ENCODE measurements at regions not wholly inside any gene's neighbourhood (a gene's known extent, or its start where the extent isn't known, plus 50 kb on each side); places are given as distances from the start of the nearest gene placed in this dataset.

- TF ChIP-seq, protein P1, sequence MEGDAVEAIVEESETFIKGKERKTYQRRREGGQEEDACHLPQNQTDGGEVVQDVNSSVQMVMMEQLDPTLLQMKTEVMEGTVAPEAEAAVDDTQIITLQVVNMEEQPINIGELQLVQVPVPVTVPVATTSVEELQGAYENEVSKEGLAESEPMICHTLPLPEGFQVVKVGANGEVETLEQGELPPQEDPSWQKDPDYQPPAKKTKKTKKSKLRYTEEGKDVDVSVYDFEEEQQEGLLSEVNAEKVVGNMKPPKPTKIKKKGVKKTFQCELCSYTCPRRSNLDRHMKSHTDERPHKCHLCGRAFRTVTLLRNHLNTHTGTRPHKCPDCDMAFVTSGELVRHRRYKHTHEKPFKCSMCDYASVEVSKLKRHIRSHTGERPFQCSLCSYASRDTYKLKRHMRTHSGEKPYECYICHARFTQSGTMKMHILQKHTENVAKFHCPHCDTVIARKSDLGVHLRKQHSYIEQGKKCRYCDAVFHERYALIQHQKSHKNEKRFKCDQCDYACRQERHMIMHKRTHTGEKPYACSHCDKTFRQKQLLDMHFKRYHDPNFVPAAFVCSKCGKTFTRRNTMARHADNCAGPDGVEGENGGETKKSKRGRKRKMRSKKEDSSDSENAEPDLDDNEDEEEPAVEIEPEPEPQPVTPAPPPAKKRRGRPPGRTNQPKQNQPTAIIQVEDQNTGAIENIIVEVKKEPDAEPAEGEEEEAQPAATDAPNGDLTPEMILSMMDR (IDR thresholded peaks at IDR 0.05), result no peak
- TF ChIP-seq POLR2A (IDR thresholded peaks at IDR 0.05), result no peak
Measured at GRCh38 chr3:5678844-5679243, 491.3 kb downstream of the EDEM1 start.

All from Peyer's patch (tissue), 4 donors.